Umbilical cord (tissue), 1 donor: ENCODE measurements at regions not wholly inside any gene's neighbourhood (a gene's known extent, or its start where the extent isn't known, plus 50 kb on each side); places are given as distances from the start of the nearest gene placed in this dataset.
A peak's percentile ranks its signal among the peaks of the same experiment; 100 is the strongest.
"Not testable (repeated sequence)": the region's sequence is repeated elsewhere in the genome, so short reads cannot be mapped to it uniquely, and the experiment has no call there.

Experiments
- DNase-seq: peaks from one replicate; pipeline ENCODE4 v3.0.0-alpha.2; 2015; ENCODE audit warnings: low spot score

DNA sequence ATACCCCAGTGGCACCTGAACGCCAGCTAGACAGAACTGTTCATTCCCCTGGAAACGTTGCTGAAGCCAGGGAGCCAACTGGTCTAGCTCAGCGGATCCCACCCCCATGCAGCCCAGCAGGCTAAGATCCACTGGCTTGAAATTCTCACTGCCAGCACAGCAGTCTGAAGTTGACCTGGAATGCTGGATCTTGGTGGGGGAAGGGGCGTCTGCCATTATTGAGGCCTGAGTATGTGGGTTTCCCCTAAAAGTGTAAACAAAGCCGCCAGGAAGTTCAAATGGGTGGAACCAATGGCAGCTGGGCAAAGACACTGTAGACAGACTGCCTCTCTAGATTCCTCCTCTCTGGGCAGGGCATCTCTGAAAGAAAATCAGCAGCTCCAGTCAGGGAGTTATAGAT lies 213.0 kb downstream of the NKX6-1 start:
- no peak for DNase-seq

DNA sequence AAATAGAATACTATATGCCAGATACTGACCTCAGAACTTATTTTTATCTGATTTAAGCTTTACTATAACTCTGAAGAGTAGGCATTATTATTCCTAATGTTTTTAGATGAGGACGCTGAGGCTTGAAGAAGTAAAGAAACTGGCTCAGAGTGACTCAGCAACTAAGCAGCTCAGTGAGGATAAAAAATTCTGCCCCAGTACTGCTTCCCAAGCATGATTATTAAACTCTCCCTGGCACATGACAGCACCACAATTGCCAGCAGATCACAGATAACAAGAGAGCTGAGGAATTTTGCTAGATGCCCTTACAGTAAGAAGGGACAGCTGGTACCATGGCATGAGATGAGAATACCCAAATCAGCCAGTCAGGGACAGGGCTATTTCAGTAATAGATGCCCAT lies 219.4 kb downstream of the NKX6-1 start:
- DNase-seq: no peak

DNA sequence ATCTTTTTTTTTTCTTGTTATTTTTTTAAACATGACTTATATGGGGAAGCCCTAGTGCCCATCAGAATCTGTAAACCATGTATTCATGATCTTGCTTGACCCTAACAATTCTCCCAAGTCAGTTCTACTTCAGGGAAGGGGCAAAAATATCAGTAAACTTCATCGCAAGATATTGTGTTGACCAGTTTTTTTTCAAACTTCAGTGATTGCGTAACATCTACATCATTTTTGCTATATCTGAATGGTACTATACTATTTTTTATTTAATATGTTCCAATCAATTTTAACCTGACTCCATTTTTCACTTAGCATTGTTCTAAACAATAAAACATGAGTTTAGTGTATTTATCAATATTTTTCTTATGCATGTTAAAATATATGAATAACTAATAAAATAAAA lies 221.2 kb downstream of the NKX6-1 start:
- no peak for DNase-seq

DNA sequence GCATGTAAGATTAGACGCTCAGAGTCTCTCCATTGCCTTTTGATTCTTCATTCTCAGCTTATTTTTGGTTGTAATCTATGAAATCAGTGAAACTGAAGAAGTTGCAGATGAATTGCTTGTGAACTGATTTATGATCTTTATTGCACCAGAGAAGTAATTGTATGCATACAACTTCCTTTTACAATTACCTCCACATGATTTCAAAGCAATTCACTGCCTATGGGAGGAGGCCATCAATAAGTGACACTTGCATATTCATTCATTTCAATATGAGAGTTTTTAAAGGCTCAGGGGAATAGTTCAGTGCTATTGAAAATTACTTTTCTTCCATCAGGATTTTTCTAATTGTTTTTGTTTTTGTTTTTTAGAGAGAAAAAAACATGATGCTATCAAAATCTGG lies 222.3 kb downstream of the NKX6-1 start:
- no peak for DNase-seq

DNA sequence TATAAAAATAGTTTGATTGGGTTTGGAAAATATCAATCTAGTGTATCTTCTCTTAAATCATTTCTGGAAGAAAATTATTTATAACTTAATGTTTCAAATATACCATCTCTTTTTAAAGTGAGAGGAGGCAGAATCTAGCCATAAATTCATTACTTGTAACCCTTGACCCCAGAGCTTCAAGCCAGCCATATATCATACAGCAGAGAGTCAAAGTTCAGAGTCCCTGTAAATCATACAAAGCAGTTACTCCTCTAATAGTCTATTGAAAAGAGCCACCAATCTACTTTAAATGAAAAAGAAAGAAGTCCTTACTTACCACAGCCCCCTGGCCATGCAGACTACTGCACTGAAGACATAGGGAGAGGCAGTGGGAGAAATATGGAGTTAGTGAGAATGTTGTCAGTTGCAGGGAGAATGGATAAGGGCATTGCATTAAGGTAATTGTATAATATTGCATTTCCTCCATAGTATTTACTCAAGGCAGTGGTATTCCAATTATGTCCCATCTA lies 229.5 kb downstream of the NKX6-1 start:
- no peak for DNase-seq

DNA sequence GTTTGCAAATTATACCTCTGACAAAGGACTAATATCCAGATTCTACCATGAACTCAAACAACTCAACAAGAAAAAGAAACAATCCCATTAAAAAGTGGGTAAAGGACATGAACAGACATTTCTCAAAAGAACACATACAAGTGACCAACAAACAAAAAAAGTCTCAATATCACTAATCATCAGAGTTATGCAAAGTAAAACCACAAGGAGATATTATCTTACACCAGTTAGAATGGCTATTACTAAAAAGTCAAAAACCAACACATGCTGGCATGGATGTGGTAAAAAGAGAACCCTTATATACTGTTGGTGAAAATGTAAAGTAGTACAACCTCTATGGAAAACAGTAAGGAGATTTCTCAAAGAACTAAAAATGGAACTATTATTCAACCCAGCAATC lies 234.4 kb downstream of the NKX6-1 start:
- DNase-seq: no peak

DNA sequence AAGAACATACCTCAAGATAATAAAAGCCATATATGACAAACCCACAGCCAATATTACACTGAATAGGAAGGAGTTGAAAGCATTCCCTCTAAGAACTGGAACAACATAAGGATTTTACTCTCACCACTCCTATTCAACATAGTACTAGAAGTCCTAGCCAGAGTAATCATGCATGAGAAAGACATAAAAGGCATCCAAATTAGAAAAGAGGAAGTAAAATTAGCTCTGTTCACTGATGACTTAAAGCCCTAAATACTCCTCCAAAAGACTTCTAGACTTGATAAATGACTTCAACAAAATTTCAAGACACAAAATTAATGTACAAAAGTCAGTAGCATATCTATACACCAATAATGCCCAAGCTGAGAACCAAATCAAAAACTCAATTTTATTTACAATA lies 235.7 kb downstream of the NKX6-1 start:
- DNase-seq: no peak

DNA sequence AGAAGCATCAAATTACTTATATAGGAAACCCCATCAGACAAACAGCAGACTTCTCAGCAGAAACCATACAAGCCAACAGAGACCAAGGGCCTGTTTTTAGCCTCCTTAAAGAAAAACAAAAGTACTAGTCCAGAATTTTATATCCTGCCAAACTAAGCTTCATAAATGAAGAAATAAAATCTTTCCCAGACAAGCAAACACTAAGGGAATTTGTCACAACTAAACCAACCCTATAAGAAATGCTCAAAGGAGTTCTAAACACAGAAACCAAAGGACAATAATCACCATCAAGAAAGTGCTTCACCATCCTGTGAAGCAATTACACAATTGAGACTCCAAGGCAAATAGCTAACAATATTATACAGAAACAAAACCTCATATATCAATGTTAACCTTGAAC lies 238.6 kb downstream of the NKX6-1 start:
- DNase-seq: no peak

DNA sequence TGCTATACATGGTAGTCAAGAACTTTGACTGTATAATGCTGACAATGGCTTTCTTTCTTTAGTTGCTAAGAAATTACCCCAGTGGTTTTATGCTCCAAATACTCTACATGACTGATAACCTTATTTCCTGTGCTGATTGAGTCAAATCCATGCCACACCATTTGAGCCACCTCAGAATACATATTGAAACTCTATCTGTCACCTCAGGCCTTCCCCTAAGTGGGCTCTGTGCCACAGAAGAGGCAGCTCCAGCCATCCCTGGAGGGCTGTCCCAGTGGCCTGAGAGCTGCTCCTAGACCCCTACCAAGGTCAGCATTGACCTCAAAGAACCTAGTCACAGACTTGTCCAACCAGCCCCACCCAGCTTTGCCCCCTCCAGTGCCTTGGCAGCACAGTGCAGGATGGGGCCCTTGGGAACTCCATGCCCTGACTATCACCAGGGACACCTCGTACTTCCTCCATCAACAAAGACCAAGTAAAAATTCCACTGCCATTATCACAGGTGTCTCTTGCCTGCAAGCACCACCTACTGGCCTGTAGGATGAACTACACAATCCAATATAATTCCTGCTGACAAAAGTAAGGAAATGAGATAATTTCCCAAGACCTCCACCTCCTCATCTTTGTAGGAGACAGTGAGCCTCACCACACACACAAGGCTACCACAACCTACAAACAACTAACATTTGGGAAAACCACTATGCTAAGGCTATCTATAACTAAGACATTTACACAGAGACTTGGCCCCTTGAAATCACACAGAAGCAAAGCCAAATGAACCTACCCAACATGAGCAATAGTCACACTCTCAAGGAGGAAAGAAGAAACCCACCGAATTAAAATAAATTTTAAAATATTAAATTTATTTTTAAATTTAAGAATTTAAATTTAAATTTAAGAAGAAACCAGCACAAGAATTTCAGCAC lies 239.9 kb downstream of the NKX6-1 start:
- no peak for DNase-seq

DNA sequence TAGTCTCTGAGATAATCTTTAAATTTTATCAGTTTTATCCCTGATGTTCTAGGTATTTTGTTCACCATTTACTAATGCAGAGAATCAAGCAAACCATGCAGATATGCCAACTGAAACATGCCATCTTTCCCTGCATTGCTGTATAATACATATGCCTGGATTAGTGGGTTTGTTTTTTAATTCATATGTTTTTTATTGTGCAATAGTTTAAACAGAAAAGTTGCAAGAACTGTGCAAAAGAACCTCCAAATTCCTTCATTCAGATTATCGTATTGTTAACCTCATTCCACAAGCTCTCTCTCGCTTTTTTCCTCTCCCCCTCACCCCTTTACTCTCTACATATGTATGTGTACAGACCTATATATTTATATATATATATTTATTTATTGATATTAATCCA lies 244.6 kb downstream of the NKX6-1 start:
- DNase-seq: no peak

DNA sequence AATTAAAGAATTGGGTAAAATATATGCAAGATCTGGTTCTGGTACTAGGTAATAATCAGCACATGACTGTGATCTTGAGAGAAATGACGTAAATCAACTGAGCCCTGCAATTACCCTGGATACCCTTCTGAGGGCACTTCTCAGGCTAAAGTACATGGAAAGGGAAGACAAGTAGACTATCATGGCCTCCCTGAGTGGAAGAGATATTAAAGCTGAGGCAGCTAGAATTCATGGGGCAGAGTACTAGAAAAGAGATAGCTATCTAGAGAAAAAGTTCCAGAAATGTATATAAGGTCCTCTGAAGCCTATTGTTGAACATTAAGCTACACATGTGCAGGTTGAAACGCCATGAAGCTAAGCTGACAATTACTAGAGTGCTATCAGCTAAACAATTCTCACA lies 249.6 kb downstream of the NKX6-1 start:
- DNase-seq: no peak

DNA sequence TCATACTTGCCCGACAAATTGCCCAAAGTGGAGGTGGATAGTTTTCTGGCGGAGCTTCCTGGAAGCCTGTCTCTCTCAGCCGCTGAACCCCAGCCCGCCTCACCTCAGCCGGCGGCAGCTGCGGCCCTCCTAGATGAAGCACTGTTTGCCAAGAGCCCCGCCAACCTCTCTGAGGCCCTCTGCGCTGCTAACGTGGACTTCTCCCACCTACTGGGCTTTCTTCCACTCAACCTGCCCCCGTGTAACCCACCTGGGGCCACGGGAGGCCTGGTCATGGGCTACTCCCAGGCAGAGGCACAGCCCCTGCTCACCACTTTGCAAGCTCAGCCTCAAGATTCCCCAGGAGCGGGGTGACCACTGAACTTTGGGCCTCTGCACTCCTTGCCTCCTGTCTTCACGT lies 254.1 kb downstream of the NKX6-1 start:
- DNase-seq: not testable (repeated sequence)

DNA sequence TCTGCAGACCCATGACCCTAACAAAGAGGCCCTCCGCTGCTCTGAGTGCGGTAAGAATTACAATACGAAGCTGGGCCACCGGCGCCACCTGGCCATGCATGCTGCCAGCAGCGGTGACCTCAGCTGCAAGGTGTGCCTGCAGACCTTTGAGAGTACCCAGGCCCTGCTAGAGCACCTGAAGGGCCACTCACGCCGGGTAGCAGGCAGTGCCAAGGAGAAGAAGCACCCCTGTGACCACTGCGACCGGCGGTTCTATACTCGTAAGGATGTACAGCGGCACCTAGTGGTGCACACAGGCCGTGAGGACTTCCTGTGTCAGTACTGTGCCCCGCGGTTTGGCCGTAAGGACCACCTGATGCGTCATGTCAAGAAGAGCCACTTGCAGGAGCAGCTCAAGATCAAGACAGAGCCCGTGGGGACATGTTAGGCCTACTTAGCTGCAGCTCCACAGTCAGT lies 254.7 kb downstream of the NKX6-1 start:
- DNase-seq: not testable (repeated sequence)

DNA sequence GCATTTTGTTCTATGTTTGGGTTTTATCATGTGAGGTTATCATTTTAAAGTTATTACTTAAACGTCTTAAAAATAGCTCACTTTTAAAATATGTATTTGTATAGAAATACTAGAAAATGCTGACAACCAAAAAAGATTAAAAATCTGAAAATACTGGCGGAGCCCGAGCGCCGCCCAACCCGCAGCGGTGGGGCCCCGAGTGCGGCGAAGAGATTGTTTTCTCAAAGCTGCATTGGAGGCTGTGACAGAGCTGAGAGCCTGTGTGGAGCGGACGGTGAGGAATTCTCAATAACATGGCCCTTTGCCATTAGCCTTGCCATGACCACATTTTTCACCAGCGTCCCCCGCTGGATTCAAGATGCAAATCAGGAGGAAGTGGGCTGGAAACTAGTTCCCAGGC lies 255.4 kb downstream of the NKX6-1 start:
- no peak for DNase-seq

DNA sequence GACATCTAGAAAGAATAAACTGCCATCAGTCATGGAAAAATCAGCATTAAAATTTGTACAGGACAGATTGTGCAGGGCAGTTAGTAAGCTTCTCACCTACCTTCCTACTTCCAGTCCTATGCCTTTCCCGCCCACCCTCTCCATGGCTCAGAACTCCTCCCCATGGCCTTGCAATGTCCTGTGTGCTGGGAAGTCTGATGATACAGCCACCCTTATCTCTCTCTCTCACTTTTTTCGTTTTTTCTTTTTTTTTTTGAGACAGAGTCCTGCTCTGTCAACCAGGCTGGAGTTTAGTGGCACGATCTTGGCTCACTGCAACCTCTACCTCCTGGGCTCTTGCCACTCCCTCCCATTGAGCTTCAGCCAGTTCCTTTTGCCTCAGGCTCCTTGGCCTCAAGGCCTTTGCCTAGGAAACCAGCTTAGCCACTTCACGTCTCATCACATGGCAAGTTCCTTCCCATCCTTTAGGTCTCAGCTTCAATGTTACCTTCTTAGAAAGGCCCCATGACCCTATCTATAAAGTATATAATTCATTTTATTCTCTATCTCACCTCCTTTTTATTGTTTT lies 259.7 kb downstream of the NKX6-1 start:
- DNase-seq: no peak

DNA sequence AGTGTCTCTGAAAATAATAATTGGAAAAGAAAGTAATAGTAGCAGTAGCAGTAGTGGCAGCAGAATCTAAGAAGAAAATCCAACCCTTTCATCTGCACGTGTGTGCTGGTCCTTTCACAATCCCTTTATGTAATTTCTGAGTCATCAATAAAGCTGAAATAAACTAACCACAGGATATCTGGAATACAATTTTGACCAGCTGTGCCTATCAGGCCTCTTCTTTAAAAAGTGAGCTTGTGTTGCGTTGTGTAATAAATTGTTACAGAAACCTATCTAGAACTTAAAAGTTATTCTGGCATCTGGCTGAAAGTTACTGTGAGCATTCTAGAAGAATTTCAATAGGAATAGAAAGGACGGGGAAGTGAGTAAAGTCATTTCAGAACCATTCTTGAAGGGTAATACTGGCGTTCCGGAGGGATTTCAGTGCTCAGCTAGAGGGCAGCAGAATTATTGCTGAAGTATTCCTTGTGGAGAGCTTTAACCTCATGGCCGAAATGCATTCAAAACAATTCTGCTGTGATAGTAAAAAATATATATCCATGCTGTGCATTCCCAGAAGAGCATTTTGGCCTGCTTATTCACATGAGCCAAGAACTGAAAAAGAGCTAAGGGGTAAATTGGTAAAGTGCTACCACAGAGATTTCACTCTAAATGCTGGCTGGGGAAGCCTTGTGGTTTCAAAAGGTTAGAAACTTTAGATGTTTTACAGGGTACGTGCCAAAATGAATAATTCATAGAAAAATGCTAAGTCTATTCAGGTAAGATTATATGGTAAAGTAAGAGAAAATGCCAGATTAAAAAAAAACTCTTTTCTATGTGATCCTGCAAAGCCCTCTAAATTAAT lies 260.6 kb downstream of the NKX6-1 start:
- DNase-seq: peak; percentile 5

DNA sequence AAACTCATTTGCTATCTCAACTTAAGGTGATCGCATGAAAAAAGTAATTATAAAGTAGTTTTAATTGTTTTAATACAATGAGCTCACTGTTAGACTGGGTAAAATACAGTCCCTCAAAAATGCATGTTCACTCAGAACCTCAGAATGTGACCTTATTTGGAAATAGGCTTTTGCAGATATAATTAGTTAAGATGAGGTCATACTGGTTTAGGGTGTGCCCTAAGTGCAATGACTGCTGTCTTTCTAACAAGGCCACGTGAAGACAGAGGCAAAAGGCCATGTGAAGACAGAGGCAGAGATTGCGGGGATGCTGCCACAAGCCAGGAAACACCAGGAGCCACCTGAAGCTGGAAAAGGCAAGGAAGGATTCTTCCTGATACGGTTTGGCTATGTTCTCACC lies 262.1 kb downstream of the NKX6-1 start:
- DNase-seq: no peak

DNA sequence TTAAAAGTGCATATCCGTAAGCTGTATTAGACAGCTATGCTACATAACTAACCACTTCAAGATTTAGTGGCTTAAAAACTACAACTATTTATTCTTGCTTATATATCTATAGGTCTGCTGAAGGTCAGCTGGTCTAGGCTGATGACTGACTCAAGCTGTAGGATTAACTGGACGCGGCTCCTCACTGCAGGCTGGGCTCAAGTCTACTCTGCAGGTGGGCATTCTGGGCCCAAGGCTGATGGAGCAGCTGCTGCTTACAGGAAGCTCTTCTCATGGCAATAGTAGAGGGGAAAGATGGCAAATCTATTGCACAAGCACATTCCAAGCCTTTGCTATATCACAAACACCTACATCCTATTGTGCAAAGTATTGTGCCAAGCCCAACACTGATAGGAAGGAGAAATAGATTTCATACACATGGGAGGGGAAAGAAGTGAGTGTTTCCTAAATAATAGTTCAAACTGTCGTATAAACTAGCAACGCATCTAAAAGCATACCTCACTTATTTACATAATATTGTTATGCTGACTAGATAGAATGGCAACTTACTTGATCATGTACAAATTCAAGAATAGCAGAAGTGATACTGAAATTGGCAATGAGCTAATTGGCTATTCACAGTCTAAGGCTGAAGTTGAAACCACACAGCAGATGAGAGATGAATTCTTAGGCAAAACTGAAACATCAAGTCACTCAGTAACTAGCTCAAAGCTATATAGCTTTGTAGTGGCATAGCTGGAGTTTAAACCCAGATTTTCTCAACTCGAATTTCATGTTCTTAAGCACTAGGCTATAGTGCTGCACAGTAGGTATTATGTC lies 263.8 kb downstream of the NKX6-1 start:
- DNase-seq: no peak

DNA sequence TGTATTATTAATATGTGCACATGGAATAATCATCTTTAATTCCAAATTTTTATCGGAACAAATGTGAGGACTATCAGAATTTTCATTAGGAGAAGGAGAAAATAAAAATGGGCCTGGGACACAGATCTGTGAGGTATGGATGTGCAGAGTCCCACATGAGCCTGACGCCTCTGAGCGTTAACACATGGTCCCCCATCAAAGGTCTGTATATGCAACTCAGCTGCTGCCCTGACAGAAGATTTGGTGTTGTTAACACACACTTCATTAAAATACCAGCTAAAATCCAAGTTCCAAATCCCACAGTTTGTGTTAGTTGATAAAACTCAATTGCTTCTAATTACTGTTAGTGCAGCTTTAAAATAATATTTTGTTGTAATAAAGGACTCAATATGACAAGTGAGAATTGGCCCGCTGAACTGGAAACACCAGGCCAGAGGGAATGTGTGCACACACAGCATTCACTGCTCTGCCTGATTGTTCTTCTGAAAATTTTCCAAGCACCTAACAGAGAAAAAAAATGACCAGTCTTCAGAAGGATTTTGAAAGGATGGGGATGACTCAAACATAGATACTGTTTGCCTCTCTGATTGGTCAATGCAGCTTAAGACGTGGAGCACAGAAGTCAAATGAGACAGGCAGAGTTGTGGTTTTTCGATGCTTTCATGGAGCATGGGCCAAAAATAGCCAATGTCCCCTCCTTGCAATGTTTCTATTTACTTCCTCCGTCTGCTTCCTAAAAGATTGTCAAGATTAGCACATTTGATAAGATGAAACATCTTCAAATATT lies 266.6 kb downstream of the NKX6-1 start:
- no peak for DNase-seq

DNA sequence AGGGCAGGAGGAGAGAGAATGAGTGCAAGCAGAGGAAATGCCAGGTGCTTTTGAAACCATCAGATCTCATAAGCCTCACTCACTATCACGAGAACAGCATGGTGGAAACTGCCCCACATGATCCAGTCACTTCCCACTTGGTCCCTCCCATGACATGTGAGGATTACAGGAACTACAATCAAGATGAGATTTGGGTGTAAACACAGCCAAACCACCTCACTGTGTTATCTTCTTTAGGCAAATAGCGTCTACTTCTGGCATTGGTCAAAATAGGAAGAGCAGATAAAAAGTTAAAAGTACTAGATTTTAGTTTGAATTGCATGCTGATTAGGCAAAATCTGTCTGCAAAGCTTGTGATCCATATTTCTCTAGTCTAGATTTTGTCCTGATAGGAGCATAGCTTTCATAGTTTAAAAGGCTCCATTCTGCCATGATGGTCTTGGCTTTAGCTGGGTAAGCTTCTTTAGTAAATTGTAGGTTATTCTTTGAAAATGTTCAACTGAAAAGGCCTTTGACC lies 267.5 kb downstream of the NKX6-1 start:
- no peak for DNase-seq
